ENCODE measurements at regions not wholly inside any gene's neighbourhood (a gene's known extent, or its start where the extent isn't known, plus 50 kb on each side); places are given as distances from the start of the nearest gene placed in this dataset.

GRCh38 chr13:104837756-104838155 is 1697.7 kb downstream of the EFNB2 start:
- H3K4me3 Mint-ChIP-seq = no peak overlapping the region
- H3K4me1 Mint-ChIP-seq = no peaks in the 10 kb centered on the region
- H3K27me3 Mint-ChIP-seq = no peaks in the 10 kb centered on the region
- POLR2A ChIA-PET = no interaction called here
- DNase-seq (no peak), ATAC-seq (ENCODE audit: low read depth) (no peak)
- no peak overlapping the region for H3K27ac Mint-ChIP-seq
- no peaks in the 10 kb centered on the region for H3K9me3 Mint-ChIP-seq
- no peaks in the 10 kb centered on the region for H3K36me3 Mint-ChIP-seq

GRCh38 chr13:104833221-104833620 is 1702.2 kb downstream of the EFNB2 start:
- no peaks in the 10 kb centered on the region for H3K9me3 Mint-ChIP-seq
- ATAC-seq (ENCODE audit: low read depth) (no peak), DNase-seq (no peak)
- H3K27ac Mint-ChIP-seq = no peak overlapping the region
- H3K36me3 Mint-ChIP-seq = no peaks in the 10 kb centered on the region
- no peaks in the 10 kb centered on the region for H3K4me1 Mint-ChIP-seq
- no peaks in the 10 kb centered on the region for H3K27me3 Mint-ChIP-seq
- POLR2A ChIA-PET = no interaction called here
- no peak overlapping the region for H3K4me3 Mint-ChIP-seq

- H3K27ac Mint-ChIP-seq = no peak overlapping the region
- H3K4me3 Mint-ChIP-seq = no peak overlapping the region
- H3K36me3 Mint-ChIP-seq = no peaks in the 10 kb centered on the region
- no peaks in the 10 kb centered on the region for H3K9me3 Mint-ChIP-seq
- no peak for ATAC-seq (ENCODE audit: low read depth)
- POLR2A ChIA-PET = no interaction called here
- no peaks in the 10 kb centered on the region for H3K27me3 Mint-ChIP-seq
- no peak for DNase-seq
- no peaks in the 10 kb centered on the region for H3K4me1 Mint-ChIP-seq
Observed at GRCh38 chr13:104832231-104832630, 1703.2 kb downstream of the EFNB2 start.

- ATAC-seq (ENCODE audit: low read depth) (no peak), DNase-seq (no peak)
- Mint-ChIP-seq H3K27me3 (no peaks in the 10 kb centered on the region), H3K4me3 (no peak overlapping the region), H3K4me1 (no peaks in the 10 kb centered on the region), H3K9me3 (no peaks in the 10 kb centered on the region), H3K27ac (no peak overlapping the region), H3K36me3 (no peaks in the 10 kb centered on the region)
- POLR2A ChIA-PET = no interaction called here
Observed at GRCh38 chr13:104831831-104832230, 1703.6 kb downstream of the EFNB2 start.

DNA sequence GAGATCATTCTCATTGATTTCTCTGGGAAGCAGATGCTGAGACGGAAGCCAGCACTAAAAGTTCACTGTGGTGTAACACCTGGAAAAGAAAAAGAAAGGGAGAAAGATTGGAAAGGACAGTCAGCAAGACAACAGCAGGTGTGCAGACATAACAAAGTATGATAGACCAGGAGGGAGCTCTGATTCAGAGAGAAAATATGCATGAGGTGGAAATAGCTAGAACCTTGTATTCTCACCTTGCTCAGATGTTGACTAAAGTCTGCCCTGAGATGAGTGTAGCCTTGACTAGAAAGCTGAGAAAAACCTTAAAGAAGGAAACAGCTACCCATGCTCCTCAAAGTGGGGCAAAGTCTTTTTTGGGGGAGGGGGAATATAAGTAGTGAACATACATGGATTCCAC is 1711.8 kb downstream of the EFNB2 start:
- Mint-ChIP-seq H3K9me3 (no peaks in the 10 kb centered on the region), H3K4me3 (no peak overlapping the region), H3K27me3 (no peaks in the 10 kb centered on the region), H3K4me1 (no peaks in the 10 kb centered on the region), H3K27ac (no peak overlapping the region), H3K36me3 (no peaks in the 10 kb centered on the region)
- ATAC-seq (ENCODE audit: low read depth) = no peak
- no peak for DNase-seq
- POLR2A ChIA-PET = no interaction called here

DNA sequence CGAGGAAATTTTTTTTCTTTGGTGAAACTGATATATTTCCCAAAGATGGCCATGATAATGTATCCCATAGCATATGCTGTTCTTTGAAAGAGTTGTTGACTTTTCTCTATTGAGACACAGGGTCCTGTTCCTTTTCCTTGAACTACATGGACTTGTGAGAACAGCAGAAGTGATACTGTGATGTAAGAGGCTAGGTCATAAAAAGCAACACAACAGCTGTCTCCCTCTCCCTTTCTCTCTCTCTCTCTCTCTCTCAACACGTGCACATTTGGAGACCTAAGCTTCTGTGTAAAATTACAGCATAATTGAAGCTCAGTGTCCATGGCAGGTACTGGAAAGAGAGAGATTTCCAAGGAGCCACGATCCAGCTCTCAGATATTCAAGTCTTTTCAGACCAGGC is 1712.4 kb downstream of the EFNB2 start:
- H3K4me3 Mint-ChIP-seq = no peak overlapping the region
- H3K36me3 Mint-ChIP-seq = no peaks in the 10 kb centered on the region
- H3K4me1 Mint-ChIP-seq = no peaks in the 10 kb centered on the region
- no peaks in the 10 kb centered on the region for H3K9me3 Mint-ChIP-seq
- H3K27me3 Mint-ChIP-seq = no peaks in the 10 kb centered on the region
- H3K27ac Mint-ChIP-seq = no peak overlapping the region
- no peak for ATAC-seq (ENCODE audit: low read depth)
- POLR2A ChIA-PET = no interaction called here
- no peak for DNase-seq

GRCh38 chr13:104817271-104817670 is 1718.2 kb downstream of the EFNB2 start:
- POLR2A ChIA-PET = no interaction called here
- no peaks in the 10 kb centered on the region for H3K4me1 Mint-ChIP-seq
- no peak for ATAC-seq (ENCODE audit: low read depth)

DNA sequence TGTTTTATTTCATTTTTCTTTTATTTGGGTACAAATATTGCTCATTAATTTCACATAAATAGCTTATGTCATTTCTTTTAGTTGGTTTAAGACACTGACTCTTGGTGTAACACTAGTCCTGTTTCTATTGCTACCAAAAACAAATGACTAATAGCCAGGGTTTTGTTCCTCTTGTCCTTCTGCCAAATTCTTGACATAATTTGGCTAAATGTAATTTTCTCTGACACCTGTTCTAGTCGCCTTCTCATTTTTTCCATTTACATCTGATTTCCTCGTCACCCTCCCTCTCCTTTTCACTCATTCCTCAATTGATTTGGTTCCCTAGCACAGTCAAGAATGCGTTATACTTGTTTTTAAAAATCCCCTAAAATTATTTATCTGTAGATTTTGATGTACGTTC is 1718.7 kb downstream of the EFNB2 start:
- no peak for DNase-seq
- Mint-ChIP-seq H3K27ac (no peak overlapping the region), H3K4me1 (no peaks in the 10 kb centered on the region), H3K27me3 (no peaks in the 10 kb centered on the region), H3K4me3 (no peak overlapping the region), H3K36me3 (peaks cover 2% of the 10 kb centered on the region), H3K9me3 (peaks cover 5% of the 10 kb centered on the region)
- POLR2A ChIA-PET = no interaction called here
- no peak for ATAC-seq (ENCODE audit: low read depth)

More at GRCh38 chr13:104817271-104817670, 1718.2 kb downstream of the EFNB2 start:
- no peak overlapping the region for H3K4me3 Mint-ChIP-seq
- DNase-seq = no peak
- H3K36me3 Mint-ChIP-seq = peaks cover 2% of the 10 kb centered on the region
- H3K9me3 Mint-ChIP-seq = peaks cover 5% of the 10 kb centered on the region
- no peaks in the 10 kb centered on the region for H3K27me3 Mint-ChIP-seq
- no peak overlapping the region for H3K27ac Mint-ChIP-seq

DNA sequence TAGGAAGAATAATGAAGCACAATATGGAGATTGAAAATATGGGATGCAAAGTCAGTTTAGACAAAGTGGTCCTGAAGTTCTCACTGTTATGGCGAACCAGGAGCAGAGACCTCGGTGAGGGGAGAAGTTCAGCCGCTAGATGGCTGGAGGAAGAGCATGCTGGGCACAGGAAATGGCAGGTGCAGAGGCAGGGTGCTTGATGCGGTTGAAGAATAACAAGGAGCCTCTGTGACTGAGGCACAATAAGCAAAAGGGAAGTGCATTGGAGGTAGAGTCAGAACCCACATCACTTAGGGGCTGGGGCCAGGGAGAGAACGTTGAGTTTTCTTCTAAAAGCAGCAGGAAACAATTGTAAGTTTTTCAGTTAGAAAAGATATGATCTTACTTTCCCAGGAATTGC is 1725.2 kb downstream of the EFNB2 start:
- H3K27ac Mint-ChIP-seq = no peak overlapping the region
- ATAC-seq (ENCODE audit: low read depth) = peak; percentile 39
- no peaks in the 10 kb centered on the region for H3K27me3 Mint-ChIP-seq
- H3K9me3 Mint-ChIP-seq = peaks cover 5% of the 10 kb centered on the region
- H3K4me3 Mint-ChIP-seq = no peak overlapping the region
- POLR2A ChIA-PET = no interaction called here
- DNase-seq = no peak
- H3K36me3 Mint-ChIP-seq = peaks cover 2% of the 10 kb centered on the region
- peaks cover 9% of the 10 kb centered on the region for H3K4me1 Mint-ChIP-seq

GRCh38 chr13:104809483-104809882 is 1726.0 kb downstream of the EFNB2 start:
- Mint-ChIP-seq H3K27me3 (no peaks in the 10 kb centered on the region), H3K36me3 (peaks cover 2% of the 10 kb centered on the region), H3K9me3 (peaks cover 5% of the 10 kb centered on the region), H3K27ac (no peak overlapping the region), H3K4me1 (peaks cover 9% of the 10 kb centered on the region), H3K4me3 (no peak overlapping the region)
- DNase-seq (no peak), ATAC-seq (ENCODE audit: low read depth) (no peak)
- POLR2A ChIA-PET = no interaction called here

GRCh38 chr13:104805346-104805745 is 1730.1 kb downstream of the EFNB2 start:
- Mint-ChIP-seq H3K9me3 (no peaks in the 10 kb centered on the region), H3K4me3 (no peak overlapping the region), H3K27ac (no peak overlapping the region), H3K27me3 (no peaks in the 10 kb centered on the region), H3K4me1 (peaks cover 4% of the 10 kb centered on the region), H3K36me3 (no peaks in the 10 kb centered on the region)
- POLR2A ChIA-PET = no interaction called here
- DNase-seq (no peak), ATAC-seq (ENCODE audit: low read depth) (no peak)

DNA sequence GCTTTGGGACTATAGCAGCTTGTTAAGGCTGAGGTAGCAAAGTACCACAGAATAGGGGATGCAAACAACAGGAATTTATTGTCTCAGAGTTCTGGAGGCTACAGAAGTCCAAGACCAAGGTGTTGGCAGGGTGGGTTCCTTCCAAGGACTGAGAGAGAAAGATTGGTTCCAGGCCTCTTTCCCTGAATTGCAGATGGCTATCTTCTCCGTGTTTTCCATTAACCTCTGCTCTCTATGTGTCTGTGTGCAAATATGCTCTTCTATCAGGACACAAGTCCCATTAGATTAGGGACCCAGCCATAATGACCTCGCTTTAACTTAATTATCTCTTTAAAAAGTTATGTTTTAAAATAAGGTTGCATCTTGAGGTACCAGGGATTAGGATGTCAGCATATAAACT is 1732.9 kb upstream of the SLC10A2 start:
- Mint-ChIP-seq H3K27me3 (peaks cover 3% of the 10 kb centered on the region), H3K27ac (no peak overlapping the region), H3K36me3 (no peaks in the 10 kb centered on the region), H3K4me1 (no peaks in the 10 kb centered on the region), H3K4me3 (no peak overlapping the region), H3K9me3 (no peaks in the 10 kb centered on the region)
- DNase-seq = no peak
- no peak for ATAC-seq (ENCODE audit: low read depth)
- POLR2A ChIA-PET = no interaction called here

DNA sequence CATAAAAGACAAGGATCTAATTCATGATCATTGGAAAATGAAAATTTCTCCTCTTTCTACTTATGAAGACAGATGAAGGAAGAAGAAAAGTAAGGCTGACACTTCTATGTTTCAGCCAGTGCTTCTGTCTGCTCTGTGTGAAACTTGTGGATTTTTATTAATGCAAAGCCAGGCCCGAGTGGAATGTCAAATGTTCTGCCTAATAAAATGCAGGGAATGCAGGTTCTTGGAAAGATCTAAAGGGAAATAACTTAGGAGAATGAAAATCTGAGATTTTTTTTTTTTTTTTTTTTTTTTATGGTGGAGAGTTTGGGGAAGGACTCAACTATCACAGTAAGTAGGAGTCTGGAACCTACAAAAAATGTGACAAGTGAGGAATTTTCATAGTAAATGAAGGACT is 1732.3 kb upstream of the SLC10A2 start:
- Mint-ChIP-seq H3K27me3 (peaks cover 4% of the 10 kb centered on the region), H3K4me3 (no peak overlapping the region), H3K27ac (no peak overlapping the region), H3K36me3 (no peaks in the 10 kb centered on the region), H3K4me1 (no peaks in the 10 kb centered on the region), H3K9me3 (no peaks in the 10 kb centered on the region)
- POLR2A ChIA-PET = no interaction called here
- ATAC-seq (ENCODE audit: low read depth) (no peak), DNase-seq (no peak)

- ATAC-seq (ENCODE audit: low read depth) (no peak), DNase-seq (no peak)
- H3K27me3 Mint-ChIP-seq = peaks cover 4% of the 10 kb centered on the region
- H3K27ac Mint-ChIP-seq = no peak overlapping the region
- no peaks in the 10 kb centered on the region for H3K4me1 Mint-ChIP-seq
- no peaks in the 10 kb centered on the region for H3K36me3 Mint-ChIP-seq
- H3K9me3 Mint-ChIP-seq = no peaks in the 10 kb centered on the region
- POLR2A ChIA-PET = no interaction called here
- H3K4me3 Mint-ChIP-seq = no peak overlapping the region
Observed at GRCh38 chr13:104796581-104796980, 1730.4 kb upstream of the SLC10A2 start.

GRCh38 chr13:104785952-104786351 is 1719.7 kb upstream of the SLC10A2 start:
- POLR2A ChIA-PET = no interaction called here
- H3K27me3 Mint-ChIP-seq = no peaks in the 10 kb centered on the region

More at GRCh38 chr13:104785952-104786351, 1719.7 kb upstream of the SLC10A2 start:
- H3K9me3 Mint-ChIP-seq = no peaks in the 10 kb centered on the region
- no peak for ATAC-seq (ENCODE audit: low read depth)
- no peaks in the 10 kb centered on the region for H3K4me1 Mint-ChIP-seq
- no peak overlapping the region for H3K4me3 Mint-ChIP-seq
- no peak overlapping the region for H3K27ac Mint-ChIP-seq
- DNase-seq = no peak
- no peaks in the 10 kb centered on the region for H3K36me3 Mint-ChIP-seq
